Keratinocyte (primary cell): ENCODE measurements at regions not wholly inside any gene's neighbourhood (a gene's known extent, or its start where the extent isn't known, plus 50 kb on each side); places are given as distances from the start of the nearest gene placed in this dataset.

ENCODE experiments used
- DNase-seq: peaks from one replicate; pipeline ENCODE4 v3.0.0-alpha.2; 2011; ENCODE audit warnings: low read depth, missing footprints, low spot score
- FAIRE-seq: peaks from 2 replicates; lab custom pipeline; 2011; peaks lifted over from hg19 to GRCh38; lab: Jason Lieb, UNC
- H2AFZ ChIP-seq: 2 replicates; pipeline ENCODE4 v1.6.0; 2012; ENCODE audit warnings: low read length, control low read depth, inconsistent platforms; ENCODE audit not compliant: control insufficient read depth
- H3K27ac ChIP-seq: 2 replicates; pipeline ENCODE4 v1.5.1; 2011; ENCODE audit warnings: low read length; ENCODE audit not compliant: control insufficient read depth, insufficient read depth
- H3K27me3 ChIP-seq: 3 replicates; pipeline ENCODE4 v1.6.0; 2011; ENCODE audit warnings: low read length; ENCODE audit not compliant: control insufficient read depth, insufficient read depth; ENCODE audit errors: extremely low read depth
- H3K36me3 ChIP-seq, 2 experiments: 2 replicates in 1 of 2; 3 replicates in 1 of 2; pipeline ENCODE4 v1.5.1; 2011; ENCODE audit warnings: low read length in 2 of 2, mild to moderate bottlenecking in 1 of 2; ENCODE audit not compliant: control insufficient read depth in 2 of 2, insufficient read depth in 2 of 2; ENCODE audit errors: extremely low read depth in 1 of 2
- H3K4me1 ChIP-seq: 3 replicates; pipeline ENCODE4 v1.5.1; 2011; ENCODE audit warnings: low read length; ENCODE audit not compliant: control insufficient read depth, insufficient read depth; ENCODE audit errors: extremely low read depth
- H3K4me2 ChIP-seq: 3 replicates; pipeline ENCODE4 v1.6.0; 2011; ENCODE audit warnings: low read depth, low read length; ENCODE audit not compliant: control insufficient read depth, insufficient read depth; ENCODE audit errors: extremely low read depth
- H3K4me3 ChIP-seq, 3 experiments: fragments of 200-600 bp in 1 of 3; sonication (generic) in 1 of 3; 2 replicates in 2 of 3; 3 replicates in 1 of 3; pipeline ENCODE4 v1.5.1; 2011 to 2016; ENCODE audit warnings: low read length in 3 of 3, mild to moderate bottlenecking in 3 of 3, control low read depth in 2 of 3, inconsistent platforms in 1 of 3, low read depth in 1 of 3, mixed read lengths in 1 of 3, mixed run types in 1 of 3, moderate library complexity in 1 of 3; ENCODE audit not compliant: control insufficient read depth in 2 of 3, insufficient read depth in 2 of 3; ENCODE audit errors: extremely low read depth in 1 of 3
- H3K79me2 ChIP-seq: 2 replicates; pipeline ENCODE4 v1.6.0; 2012; ENCODE audit warnings: low read length; ENCODE audit not compliant: control insufficient read depth, insufficient read depth
- H3K9ac ChIP-seq: 3 replicates; pipeline ENCODE4 v1.6.0; 2011; ENCODE audit warnings: low read length; ENCODE audit not compliant: control insufficient read depth, insufficient read depth; ENCODE audit errors: extremely low read depth
- H3K9me1 ChIP-seq: 3 replicates; pipeline ENCODE4 v1.6.0; 2011; ENCODE audit warnings: low read length; ENCODE audit not compliant: control insufficient read depth, insufficient read depth; ENCODE audit errors: extremely low read depth
- H3K9me3 ChIP-seq: 2 replicates; pipeline ENCODE4 v1.5.1; 2012; ENCODE audit warnings: low read depth, low read length; ENCODE audit not compliant: control insufficient read depth
- H4K20me1 ChIP-seq: 3 replicates; pipeline ENCODE4 v1.6.0; 2011; ENCODE audit warnings: low read length; ENCODE audit not compliant: control insufficient read depth, insufficient read depth; ENCODE audit errors: extremely low read depth
- CTCF ChIP-seq, 3 experiments: IDR thresholded peaks in 1 of 3; conservative IDR thresholded peaks in 1 of 3; optimal IDR thresholded peaks in 1 of 3; 2 replicates in 2 of 3; 3 replicates in 1 of 3; pipeline versions ENCODE3 to v1.5.1; 2011; ENCODE audit warnings: low read length in 3 of 3, mild to moderate bottlenecking in 3 of 3, moderate library complexity in 2 of 3, control low read depth in 1 of 3, inconsistent platforms in 1 of 3; ENCODE audit not compliant: insufficient read depth in 2 of 3; ENCODE audit errors: extremely low read depth in 1 of 3
- EZH2 ChIP-seq: IDR thresholded peaks from one replicate; pipeline ENCODE4 v1.6.1; 2012; ENCODE audit warnings: inconsistent platforms, mild to moderate bottlenecking, low read length, moderate library complexity
- dilution Hi-C: fragments of 300-500 bp; cut with MboI; formaldehyde crosslinking; loops from one replicate; pipeline ENCODE4 v1.7.0; 2020; ENCODE audit warnings: low sequenced_read_pairs; ENCODE audit not compliant: extremely low pct_ligation_motif_present

- Histone ChIP-seq H4K20me1 (no peaks in the 10 kb centered on the region), H3K9me1 (no peaks in the 10 kb centered on the region), H3K4me3 (no peak overlapping the region), H3K36me3 (no peaks in the 10 kb centered on the region), H3K9ac (no peak overlapping the region), H3K4me1 (no peaks in the 10 kb centered on the region), H2AFZ (no peak overlapping the region), H3K9me3 (no peaks in the 10 kb centered on the region), H3K4me2 (no peak overlapping the region), H3K27ac (no peak overlapping the region), H3K79me2 (no peaks in the 10 kb centered on the region), H3K27me3 (peaks cover 3% of the 10 kb centered on the region)
- no peak for TF ChIP-seq EZH2
- no peak for TF ChIP-seq CTCF (optimal IDR thresholded peaks at IDR 0.05 in 1 of 3, IDR thresholded peaks at IDR 0.05 in 1 of 3, conservative IDR thresholded peaks at IDR 0.05 in 1 of 3; ENCODE audit: extremely low read depth in 1 of 3, insufficient read depth in 2 of 3, low read length in 3 of 3)
- FAIRE-seq: no peak
- dilution Hi-C loops: no loop called here
- DNase-seq: no peak
These were observed 196.8 kb upstream of the ATP6AP2 start for GRCh38 chrX:40383969-40384368.

- no peak for TF ChIP-seq CTCF (optimal IDR thresholded peaks at IDR 0.05 in 1 of 3, IDR thresholded peaks at IDR 0.05 in 1 of 3, conservative IDR thresholded peaks at IDR 0.05 in 1 of 3; ENCODE audit: extremely low read depth in 1 of 3, insufficient read depth in 2 of 3, low read length in 3 of 3)
- no peak for TF ChIP-seq EZH2
- Histone ChIP-seq H3K9me3 (no peaks in the 10 kb centered on the region), H3K36me3 (no peaks in the 10 kb centered on the region), H3K27ac (no peak overlapping the region), H3K79me2 (no peaks in the 10 kb centered on the region), H4K20me1 (no peaks in the 10 kb centered on the region), H3K4me1 (no peaks in the 10 kb centered on the region), H3K9ac (no peak overlapping the region), H3K27me3 (peaks cover 3% of the 10 kb centered on the region), H3K9me1 (no peaks in the 10 kb centered on the region), H3K4me2 (no peak overlapping the region), H2AFZ (no peak overlapping the region), H3K4me3 (no peak overlapping the region)
- FAIRE-seq (no peak), DNase-seq (no peak)
- dilution Hi-C loops: no loop called here
These were observed 197.4 kb upstream of the ATP6AP2 start for GRCh38 chrX:40383360-40383759.
